H9 (cell line): ENCODE measurements at regions not wholly inside any gene's neighbourhood (a gene's known extent, or its start where the extent isn't known, plus 50 kb on each side); places are given as distances from the start of the nearest gene placed in this dataset.

Experiments
- DNase-seq: peaks from one replicate; pipeline ENCODE4 v3.0.0-alpha.2; 2017
- H2AFZ ChIP-seq: one replicate; pipeline ENCODE4 v1.6.1; 2013; ENCODE audit warnings: mild to moderate bottlenecking, low read length, control low read depth, moderate library complexity
- H2AK5ac ChIP-seq: 2 replicates; pipeline ENCODE4 v1.6.1; 2013; ENCODE audit warnings: low read length, control low read depth, mixed read lengths; ENCODE audit not compliant: insufficient read length
- H2BK120ac ChIP-seq: one replicate; pipeline ENCODE4 v1.6.1; 2013; ENCODE audit warnings: low read depth, mild to moderate bottlenecking, low read length, control low read depth, inconsistent platforms; ENCODE audit not compliant: poor library complexity, severe bottlenecking
- H2BK12ac ChIP-seq: 2 replicates; pipeline ENCODE4 v1.6.1; 2013; ENCODE audit warnings: low read length, control low read depth, mixed read lengths, low read depth; ENCODE audit not compliant: insufficient read length
- H2BK15ac ChIP-seq: 2 replicates; pipeline ENCODE4 v1.6.1; 2013; ENCODE audit warnings: low read depth, low read length, control low read depth
- H2BK20ac ChIP-seq: one replicate; pipeline ENCODE4 v1.6.1; 2013; ENCODE audit warnings: low read depth, mild to moderate bottlenecking, low read length, control low read depth, inconsistent platforms; ENCODE audit not compliant: poor library complexity, severe bottlenecking
- H2BK5ac ChIP-seq: 2 replicates; pipeline ENCODE4 v1.6.1; 2013; ENCODE audit warnings: low read length, control low read depth, mixed read lengths; ENCODE audit not compliant: insufficient read length
- H3K14ac ChIP-seq: 2 replicates; pipeline ENCODE4 v1.6.1; 2013; ENCODE audit warnings: low read length, control low read depth; ENCODE audit not compliant: insufficient read depth
- H3K18ac ChIP-seq: 2 replicates; pipeline ENCODE4 v1.6.1; 2013; ENCODE audit warnings: low read depth, mild to moderate bottlenecking, mixed read lengths, low read length, control low read depth; ENCODE audit not compliant: insufficient read length
- H3K23ac ChIP-seq: 2 replicates; pipeline ENCODE4 v1.6.1; 2013; ENCODE audit warnings: low read length, control low read depth, mixed read lengths, low read depth; ENCODE audit not compliant: insufficient read length
- H3K23me2 ChIP-seq: 2 replicates; pipeline ENCODE4 v1.6.1; 2013; ENCODE audit warnings: low read depth, mild to moderate bottlenecking, mixed read lengths, low read length, control low read depth; ENCODE audit not compliant: insufficient read length, poor library complexity, severe bottlenecking
- H3K27ac ChIP-seq: 2 replicates; pipeline ENCODE4 v1.5.1; 2013; ENCODE audit warnings: low read length, control low read depth, mixed read lengths, low read depth; ENCODE audit not compliant: insufficient read length
- H3K27me3 ChIP-seq: 2 replicates; pipeline ENCODE4 v1.6.1; 2013; ENCODE audit warnings: low read length, control low read depth, inconsistent platforms; ENCODE audit not compliant: insufficient read depth
- H3K4ac ChIP-seq: 2 replicates; pipeline ENCODE4 v1.6.1; 2013; ENCODE audit warnings: low read depth, mild to moderate bottlenecking, control low read depth, inconsistent platforms, low read length, moderate library complexity
- H3K4me1 ChIP-seq: 2 replicates; pipeline ENCODE4 v1.6.1; 2013; ENCODE audit warnings: low read length, control low read depth, inconsistent platforms; ENCODE audit not compliant: insufficient read depth
- H3K4me2 ChIP-seq: 2 replicates; pipeline ENCODE4 v1.6.1; 2013; ENCODE audit warnings: low read length, control low read depth, mixed read lengths; ENCODE audit not compliant: insufficient read length, insufficient read depth
- H3K56ac ChIP-seq: 2 replicates; pipeline ENCODE4 v1.6.1; 2013; ENCODE audit warnings: low read depth, mild to moderate bottlenecking, mixed read lengths, low read length, control low read depth; ENCODE audit not compliant: insufficient read length
- H3K79me1 ChIP-seq: 2 replicates; pipeline ENCODE4 v1.6.1; 2013; ENCODE audit warnings: low read depth, mild to moderate bottlenecking, moderate library complexity, low read length, control low read depth, inconsistent platforms; ENCODE audit not compliant: insufficient read depth, poor library complexity, severe bottlenecking
- H3K79me2 ChIP-seq: 2 replicates; pipeline ENCODE4 v1.6.1; 2013; ENCODE audit warnings: low read length, control low read depth, inconsistent platforms; ENCODE audit not compliant: insufficient read depth
- H3K9ac ChIP-seq: 2 replicates; pipeline ENCODE4 v1.6.1; 2013; ENCODE audit warnings: low read length, control low read depth, mixed read lengths; ENCODE audit not compliant: insufficient read length; ENCODE audit errors: extremely low read depth
- H3K9me3 ChIP-seq: one replicate; pipeline ENCODE4 v1.6.1; 2013; ENCODE audit warnings: low read depth, low read length, inconsistent platforms; ENCODE audit not compliant: control insufficient read depth
- H3T11ph ChIP-seq: one replicate; pipeline ENCODE4 v1.6.1; 2013; ENCODE audit warnings: mild to moderate bottlenecking, low read length, control low read depth, inconsistent platforms
- H4K20me1 ChIP-seq: one replicate; pipeline ENCODE4 v1.6.1; 2013; ENCODE audit not compliant: control insufficient read depth, insufficient read length, insufficient read depth
- H4K5ac ChIP-seq: 2 replicates; pipeline ENCODE4 v1.6.1; 2013; ENCODE audit warnings: low read depth, mild to moderate bottlenecking, mixed read lengths, low read length, control low read depth; ENCODE audit not compliant: insufficient read length
- H4K8ac ChIP-seq: replicated peaks from 2 replicates; pipeline ENCODE4 v1.6.1; 2013; ENCODE audit warnings: low read length, control low read depth, mixed read lengths, low read depth; ENCODE audit not compliant: insufficient read length
- H4K91ac ChIP-seq: 2 replicates; pipeline ENCODE4 v1.6.1; 2013; ENCODE audit warnings: low read depth, mild to moderate bottlenecking, moderate library complexity, mixed read lengths, low read length, control low read depth; ENCODE audit not compliant: insufficient read length
- H3K27ac Mint-ChIP-seq, 3 experiments: 2 replicates in 2 of 3; 3 replicates in 1 of 3; pipeline ENCODE4 v1.8.0; 2020 to 2021; ENCODE audit warnings: mixed read lengths in 3 of 3, mild to moderate bottlenecking in 1 of 3, moderate library complexity in 1 of 3
- H3K27me3 Mint-ChIP-seq: 2 replicates; pipeline ENCODE4 v1.8.0; 2021; ENCODE audit warnings: low read depth, mild to moderate bottlenecking, moderate library complexity, mixed read lengths
- H3K36me3 Mint-ChIP-seq, 3 experiments: 2 replicates in 2 of 3; 3 replicates in 1 of 3; pipeline ENCODE4 v1.8.0; 2020 to 2021; ENCODE audit warnings: low read depth in 3 of 3, mixed read lengths in 3 of 3; ENCODE audit not compliant: insufficient read depth in 1 of 3
- H3K4me1 Mint-ChIP-seq, 2 experiments: 2 replicates each; pipeline ENCODE4 v1.8.0; 2020; ENCODE audit warnings: mixed read lengths in 2 of 2
- H3K4me3 Mint-ChIP-seq, 2 experiments: 2 replicates in 1 of 2; 3 replicates in 1 of 2; pipeline ENCODE4 v1.8.0; 2020 to 2021; ENCODE audit warnings: mild to moderate bottlenecking in 2 of 2, mixed read lengths in 2 of 2, moderate library complexity in 1 of 2
- H3K9me3 Mint-ChIP-seq, 2 experiments: 2 replicates in 1 of 2; 3 replicates in 1 of 2; pipeline ENCODE4 v1.8.0; 2020; ENCODE audit warnings: mild to moderate bottlenecking in 2 of 2, mixed read lengths in 2 of 2, moderate library complexity in 1 of 2
- WGBS: extraction: QIAGEN DNeasy Blood & Tissue Kit; methylation state at CpG from one replicate; pipeline ENCODE4 v1.1.7; 2013; ENCODE audit warnings: missing lambda C conversion rate, low lambda C conversion rate, mixed read lengths; ENCODE audit not compliant: insufficient read length; ENCODE audit errors: extremely low coverage; 5-methylcytosine and 5-hydroxymethylcytosine counted together
- TF ChIP-seq, protein P1 (sequence below): fragments of 200-600 bp; sonication (generic); conservative IDR thresholded peaks from 3 replicates; pipeline ENCODE4 v1.8.0; 2021; ENCODE audit warnings: antibody characterized with exemption, mild to moderate bottlenecking

DNA sequence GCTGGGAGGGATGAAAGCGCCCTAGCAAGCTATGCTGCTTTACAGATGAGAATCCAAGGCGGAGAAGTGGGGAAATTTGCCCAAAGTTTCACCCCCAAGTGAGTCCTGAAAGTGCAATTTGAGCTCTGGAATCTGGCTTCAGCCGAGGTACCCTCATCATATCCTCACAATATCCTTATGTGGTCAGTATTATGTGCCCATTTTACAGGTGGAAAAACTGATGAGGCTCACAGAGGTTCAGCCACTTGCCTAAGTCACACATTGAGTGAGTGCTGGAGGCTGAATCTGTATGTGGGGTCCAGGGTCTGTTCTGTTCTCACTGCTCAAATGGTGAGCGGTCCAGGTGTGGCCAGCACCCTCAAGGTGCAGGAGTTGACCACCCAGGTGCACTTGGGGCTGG lies 85.3 kb downstream of the MATN1 start:
- H3K27me3 Mint-ChIP-seq = no peaks in the 10 kb centered on the region
- Histone ChIP-seq H3K23ac (no peak overlapping the region), H3K4me2 (no peak overlapping the region), H4K5ac (no peak overlapping the region), H3K4ac (no peak overlapping the region), H3K18ac (no peak overlapping the region), H2BK120ac (no peak overlapping the region), H2BK12ac (no peak overlapping the region), H3K14ac (no peak overlapping the region), H3K27ac (no peak overlapping the region), H4K91ac (no peak overlapping the region), H3K27me3 (no peaks in the 10 kb centered on the region), H3K9me3 (no peaks in the 10 kb centered on the region), H3K4me1 (no peaks in the 10 kb centered on the region), H4K20me1 (no peaks in the 10 kb centered on the region), H3T11ph (no peak overlapping the region), H2AFZ (no peak overlapping the region), H2BK15ac (no peak overlapping the region), H3K9ac (no peak overlapping the region), H2BK5ac (no peak overlapping the region), H2AK5ac (no peak overlapping the region), H4K8ac (no peak overlapping the region), H2BK20ac (no peak overlapping the region), H3K23me2 (no peaks in the 10 kb centered on the region), H3K56ac (no peak overlapping the region), H3K79me2 (no peaks in the 10 kb centered on the region), H3K79me1 (no peaks in the 10 kb centered on the region)
- no peaks in the 10 kb centered on the region for H3K9me3 Mint-ChIP-seq
- TF ChIP-seq, protein P1, sequence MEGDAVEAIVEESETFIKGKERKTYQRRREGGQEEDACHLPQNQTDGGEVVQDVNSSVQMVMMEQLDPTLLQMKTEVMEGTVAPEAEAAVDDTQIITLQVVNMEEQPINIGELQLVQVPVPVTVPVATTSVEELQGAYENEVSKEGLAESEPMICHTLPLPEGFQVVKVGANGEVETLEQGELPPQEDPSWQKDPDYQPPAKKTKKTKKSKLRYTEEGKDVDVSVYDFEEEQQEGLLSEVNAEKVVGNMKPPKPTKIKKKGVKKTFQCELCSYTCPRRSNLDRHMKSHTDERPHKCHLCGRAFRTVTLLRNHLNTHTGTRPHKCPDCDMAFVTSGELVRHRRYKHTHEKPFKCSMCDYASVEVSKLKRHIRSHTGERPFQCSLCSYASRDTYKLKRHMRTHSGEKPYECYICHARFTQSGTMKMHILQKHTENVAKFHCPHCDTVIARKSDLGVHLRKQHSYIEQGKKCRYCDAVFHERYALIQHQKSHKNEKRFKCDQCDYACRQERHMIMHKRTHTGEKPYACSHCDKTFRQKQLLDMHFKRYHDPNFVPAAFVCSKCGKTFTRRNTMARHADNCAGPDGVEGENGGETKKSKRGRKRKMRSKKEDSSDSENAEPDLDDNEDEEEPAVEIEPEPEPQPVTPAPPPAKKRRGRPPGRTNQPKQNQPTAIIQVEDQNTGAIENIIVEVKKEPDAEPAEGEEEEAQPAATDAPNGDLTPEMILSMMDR = no peak
- H3K27ac Mint-ChIP-seq = no peak overlapping the region
- no peak overlapping the region for H3K4me3 Mint-ChIP-seq
- no peak for DNase-seq
- no CpG with 5 or more reads among the region's 4 CpGs for WGBS
- H3K4me1 Mint-ChIP-seq = no peaks in the 10 kb centered on the region
- no peaks in the 10 kb centered on the region for H3K36me3 Mint-ChIP-seq
